ENCODE measurements at regions not wholly inside any gene's neighbourhood (a gene's known extent, or its start where the extent isn't known, plus 50 kb on each side); places are given as distances from the start of the nearest gene placed in this dataset.

GRCh38 chr3:177820683-177821316 is 623.5 kb upstream of the TBL1XR1 start:
- TF ChIP-seq CTCF (IDR thresholded peaks at IDR 0.05; ENCODE audit: low read depth, low read length), result no peak
- TF ChIP-seq POLR2A (IDR thresholded peaks at IDR 0.05; ENCODE audit: extremely low read depth, insufficient read length), result no peak
- TF ChIP-seq MAX (IDR thresholded peaks at IDR 0.05; ENCODE audit: low read depth, low read length), result no peak
